ENCODE measurements at regions not wholly inside any gene's neighbourhood (a gene's known extent, or its start where the extent isn't known, plus 50 kb on each side); places are given as distances from the start of the nearest gene placed in this dataset.

- intact Hi-C loops (cut with DNase I), result no loop called here
- Histone ChIP-seq H3K36me3 (no peaks in the 10 kb centered on the region), H3K4me3 (no peak overlapping the region), H3K4me1 (ENCODE audit: insufficient read depth) (no peaks in the 10 kb centered on the region), H3K9me3 (peaks cover 0 to 6% of the 10 kb centered on the region in 2 donors), H3K27ac (no peak overlapping the region), H3K27me3 (no peaks in the 10 kb centered on the region)
- 93 to 97% (median 94%) methylated on average over 4 of the region's 4 CpGs for WGBS, 3 donors
- TF ChIP-seq POLR2A (IDR thresholded peaks at IDR 0.05) (no peak), CTCF (IDR thresholded peaks at IDR 0.05) (no peak), EP300 (IDR thresholded peaks at IDR 0.05) (no peak)
- no peak for DNase-seq
Observed at GRCh38 chr2:128465246-128466170, 146.8 kb upstream of the HS6ST1 start.

- Histone ChIP-seq H3K36me3 (no peaks in the 10 kb centered on the region), H3K9me3 (peaks cover 0 to 6% of the 10 kb centered on the region in 2 donors), H3K27me3 (no peaks in the 10 kb centered on the region), H3K4me1 (ENCODE audit: insufficient read depth) (no peaks in the 10 kb centered on the region), H3K27ac (no peak overlapping the region), H3K4me3 (no peak overlapping the region)
- TF ChIP-seq POLR2A (IDR thresholded peaks at IDR 0.05), result no peak
- TF ChIP-seq CTCF (IDR thresholded peaks at IDR 0.05), result no peak
- no peak for TF ChIP-seq EP300 (IDR thresholded peaks at IDR 0.05)
- 87 to 100% (median 96%) methylated on average over 2 of the region's 2 CpGs for WGBS, 3 donors
- no peak for DNase-seq
- intact Hi-C loops (cut with DNase I), result no loop called here
Observed at GRCh38 chr2:128466376-128466775, 147.7 kb upstream of the HS6ST1 start.

- no peaks in the 10 kb centered on the region for H3K4me1 ChIP-seq (ENCODE audit: insufficient read depth)
- H3K27ac ChIP-seq, result no peak overlapping the region
- WGBS, 3 donors, result 91 to 100% (median 97%) methylated on average over 2 of the region's 2 CpGs
- peaks cover 0 to 6% of the 10 kb centered on the region in 2 donors for H3K9me3 ChIP-seq
- H3K36me3 ChIP-seq, result no peaks in the 10 kb centered on the region
- TF ChIP-seq CTCF (IDR thresholded peaks at IDR 0.05), result no peak
- no peak for TF ChIP-seq EP300 (IDR thresholded peaks at IDR 0.05)
- no peak for TF ChIP-seq POLR2A (IDR thresholded peaks at IDR 0.05)
- no peak for DNase-seq
- H3K4me3 ChIP-seq, result no peak overlapping the region
- intact Hi-C loops (cut with DNase I), result no loop called here
- no peaks in the 10 kb centered on the region for H3K27me3 ChIP-seq
Observed at GRCh38 chr2:128466776-128467175, 148.1 kb upstream of the HS6ST1 start.

- peaks cover 0 to 6% of the 10 kb centered on the region in 2 donors for H3K9me3 ChIP-seq
- no peak for TF ChIP-seq EP300 (IDR thresholded peaks at IDR 0.05)
- TF ChIP-seq CTCF (IDR thresholded peaks at IDR 0.05), result no peak
- TF ChIP-seq POLR2A (IDR thresholded peaks at IDR 0.05), result no peak
- H3K27ac ChIP-seq, result no peak overlapping the region
- WGBS, 3 donors, result 92 to 93% (median 92%) methylated on average over 10 of the region's 10 CpGs
- DNase-seq, result no peak
- no peak overlapping the region for H3K4me3 ChIP-seq
- no peaks in the 10 kb centered on the region for H3K4me1 ChIP-seq (ENCODE audit: insufficient read depth)
- H3K36me3 ChIP-seq, result no peaks in the 10 kb centered on the region
- H3K27me3 ChIP-seq, result no peaks in the 10 kb centered on the region
- intact Hi-C loops (cut with DNase I), result no loop called here
Observed at GRCh38 chr2:128467321-128467969, 148.8 kb upstream of the HS6ST1 start.

All from ovary (tissue), 7 donors.